IPS-11a (cell line): ENCODE measurements at regions not wholly inside any gene's neighbourhood (a gene's known extent, or its start where the extent isn't known, plus 50 kb on each side); places are given as distances from the start of the nearest gene placed in this dataset.

ENCODE experiments used
- H3K4me3 ChIP-seq: one replicate; pipeline ENCODE4 v1.5.1; 2013; ENCODE audit warnings: low read depth, low read length, control low read depth

DNA sequence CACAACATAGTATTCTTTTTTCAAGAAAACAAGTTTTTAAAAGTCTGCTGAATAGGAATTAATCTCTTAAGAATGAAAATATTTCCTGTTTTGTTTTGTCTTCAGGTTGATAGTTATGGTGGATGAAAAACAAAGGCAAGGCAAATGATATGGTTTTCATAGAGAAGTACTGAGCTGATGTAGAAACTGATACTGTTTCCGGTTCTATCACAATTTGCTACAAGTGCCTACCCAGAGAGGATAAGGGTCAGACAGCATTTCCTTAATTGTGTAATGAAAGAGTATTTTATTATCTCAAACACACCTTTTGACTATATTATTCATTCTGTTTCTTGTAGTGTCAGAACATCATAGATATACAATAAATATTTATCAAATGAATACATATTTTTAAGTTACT is 836.3 kb downstream of the SQOR start:
- no peak overlapping the region for H3K4me3 ChIP-seq

DNA sequence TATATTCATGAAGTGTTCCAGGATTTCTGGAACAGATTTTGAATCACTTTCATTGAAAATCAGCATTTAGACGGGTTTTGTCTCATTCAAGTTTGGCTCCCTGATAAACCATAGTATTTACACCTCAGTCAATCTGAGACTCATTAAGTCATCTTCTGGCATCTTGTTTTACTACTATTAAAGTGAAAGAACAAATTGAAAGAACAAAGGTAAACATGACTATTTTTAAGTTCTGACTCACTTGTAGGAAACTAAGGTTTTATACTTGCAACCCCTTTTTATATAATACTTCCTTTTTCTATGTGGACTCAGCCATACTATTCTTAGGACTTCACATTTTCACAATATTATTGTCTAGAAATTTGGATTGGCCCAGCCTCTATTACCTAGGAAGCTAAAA is 854.4 kb downstream of the SQOR start:
- no peak overlapping the region for H3K4me3 ChIP-seq

DNA sequence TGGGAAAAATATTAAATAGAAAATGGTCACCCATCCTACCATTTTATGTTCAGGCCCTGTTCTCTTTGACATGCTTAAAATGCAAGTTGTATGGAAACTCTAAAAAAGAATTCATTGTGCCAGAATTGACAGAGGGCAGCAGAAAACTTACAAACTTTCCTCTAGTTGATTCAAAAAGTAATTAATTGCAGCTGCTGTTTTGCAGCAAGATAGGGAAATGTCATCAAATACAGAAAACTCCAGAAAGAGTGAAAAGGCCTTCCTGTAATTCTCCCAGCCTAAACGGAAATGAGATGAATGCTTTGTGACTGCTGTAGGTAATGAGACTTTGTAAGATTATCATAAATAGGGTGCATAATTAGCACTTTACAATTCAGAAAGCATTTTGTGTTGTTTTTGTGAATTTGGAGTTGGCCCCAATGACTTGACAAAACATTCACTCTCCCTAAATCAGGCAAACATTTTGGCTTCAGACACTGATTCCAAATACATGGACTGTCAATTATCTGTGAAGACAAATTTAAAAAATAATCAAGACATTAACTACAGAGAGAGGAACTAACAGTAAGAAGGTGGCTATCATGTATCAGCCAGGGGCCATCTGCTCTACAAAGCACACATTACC is 861.8 kb downstream of the SQOR start:
- no peak overlapping the region for H3K4me3 ChIP-seq

DNA sequence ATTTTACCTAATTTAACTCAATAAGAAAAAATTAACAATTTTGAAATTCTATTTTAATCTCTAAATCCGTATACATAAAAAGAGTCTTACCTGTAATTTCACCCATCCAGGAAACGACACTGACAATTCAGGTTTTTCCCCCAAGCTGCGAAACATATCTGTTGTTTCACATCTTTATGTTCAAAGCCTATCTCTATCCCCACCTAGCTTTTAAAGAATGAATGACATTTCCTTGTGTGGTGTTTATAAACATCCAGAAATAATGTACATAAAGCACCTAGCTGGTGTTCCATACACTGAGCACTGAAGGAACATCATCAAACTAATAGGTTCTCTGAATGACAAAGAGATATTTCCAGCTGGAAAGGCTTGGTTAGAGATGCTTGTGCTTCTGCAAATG is 867.8 kb downstream of the SQOR start:
- no peak overlapping the region for H3K4me3 ChIP-seq

DNA sequence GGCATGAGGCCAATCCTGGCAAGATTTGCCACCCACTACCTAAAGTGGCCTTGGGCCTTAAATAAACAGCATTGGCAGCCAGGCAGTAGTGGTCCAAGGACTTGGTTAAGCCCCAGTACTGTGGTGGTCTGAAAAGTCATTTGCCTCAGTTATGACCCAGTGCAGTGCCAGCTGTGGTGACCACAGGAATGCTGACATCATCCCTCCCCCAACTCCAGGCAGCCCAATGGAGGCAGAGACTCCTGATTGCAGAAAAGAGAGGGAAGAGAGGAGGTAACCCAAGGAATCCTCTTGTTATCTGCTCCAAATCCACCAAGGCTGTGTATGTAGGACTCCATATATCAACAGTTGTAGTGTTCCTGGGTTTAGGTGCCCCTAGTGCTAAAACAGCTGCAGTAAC is 883.6 kb downstream of the SQOR start:
- H3K4me3 ChIP-seq: no peak overlapping the region

DNA sequence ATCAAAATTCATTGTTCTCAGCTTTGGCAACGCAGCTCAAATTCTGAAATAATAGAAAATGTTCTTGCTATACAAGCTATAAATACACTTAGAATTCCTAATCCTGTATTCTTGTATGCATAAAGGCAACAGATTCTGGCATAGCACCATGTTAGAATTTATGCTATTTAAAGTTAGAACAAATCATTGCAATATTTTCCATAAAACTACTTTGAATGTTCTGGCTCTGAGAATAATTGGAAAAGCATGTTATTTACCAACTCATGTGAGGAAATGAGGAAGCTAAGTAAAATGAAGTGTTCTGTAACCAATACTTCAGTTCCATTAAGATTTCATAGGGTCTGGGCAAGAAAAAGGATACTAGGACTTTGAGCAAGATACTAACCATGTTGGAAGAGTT is 888.9 kb downstream of the SQOR start:
- H3K4me3 ChIP-seq: no peak overlapping the region

DNA sequence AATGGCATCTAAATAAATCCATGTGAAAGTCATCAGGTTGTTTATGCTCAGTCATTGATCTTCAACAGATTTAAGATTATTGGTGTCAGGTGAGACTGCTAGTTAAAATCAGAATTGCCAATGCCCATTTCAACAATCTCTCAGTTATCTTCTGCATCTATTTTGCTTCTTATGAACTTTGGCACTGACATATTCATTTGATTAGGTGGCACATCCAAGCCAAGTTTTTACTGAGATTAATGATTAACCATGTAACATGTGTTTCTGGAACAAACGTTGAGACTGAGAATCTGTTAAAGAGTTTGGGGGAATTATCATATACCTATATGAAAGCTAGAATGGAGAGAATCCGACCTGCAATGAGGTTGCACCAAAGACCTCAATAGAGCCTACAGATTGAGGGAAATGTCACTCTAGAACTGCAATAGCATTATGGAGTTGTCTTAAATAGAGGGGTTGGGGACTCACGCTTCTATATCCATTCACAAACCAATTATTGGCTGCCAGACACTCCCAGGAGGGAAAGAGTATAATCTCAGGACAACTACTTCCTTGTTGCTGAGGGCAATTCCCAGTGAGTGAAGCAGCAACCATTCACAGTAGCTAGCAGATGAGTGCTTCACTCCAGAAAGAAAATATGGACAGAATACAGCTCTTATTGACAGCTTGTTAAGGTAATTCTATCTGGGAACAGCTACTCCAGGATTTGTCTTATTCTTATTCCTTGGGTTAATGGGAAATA is 891.3 kb downstream of the SQOR start:
- H3K4me3 ChIP-seq: no peak overlapping the region

DNA sequence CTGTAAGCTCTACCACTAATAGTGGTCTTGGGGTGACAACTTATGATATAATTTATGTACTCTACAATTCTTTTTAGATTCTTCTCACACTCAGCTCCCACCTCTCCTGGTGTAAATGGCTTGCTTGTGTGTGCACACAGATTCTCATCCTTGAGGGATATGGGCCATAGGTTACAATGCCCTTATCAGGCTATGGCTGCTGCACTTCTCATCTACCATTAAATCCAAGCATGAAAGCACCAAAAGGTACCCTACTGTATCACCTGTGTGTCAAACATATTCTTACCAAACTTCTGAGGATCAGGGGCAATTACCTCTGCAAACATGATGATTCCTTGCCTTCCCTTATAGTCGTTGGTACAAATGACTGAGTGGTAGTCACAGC is 891.9 kb downstream of the SQOR start:
- H3K4me3 ChIP-seq: no peak overlapping the region

DNA sequence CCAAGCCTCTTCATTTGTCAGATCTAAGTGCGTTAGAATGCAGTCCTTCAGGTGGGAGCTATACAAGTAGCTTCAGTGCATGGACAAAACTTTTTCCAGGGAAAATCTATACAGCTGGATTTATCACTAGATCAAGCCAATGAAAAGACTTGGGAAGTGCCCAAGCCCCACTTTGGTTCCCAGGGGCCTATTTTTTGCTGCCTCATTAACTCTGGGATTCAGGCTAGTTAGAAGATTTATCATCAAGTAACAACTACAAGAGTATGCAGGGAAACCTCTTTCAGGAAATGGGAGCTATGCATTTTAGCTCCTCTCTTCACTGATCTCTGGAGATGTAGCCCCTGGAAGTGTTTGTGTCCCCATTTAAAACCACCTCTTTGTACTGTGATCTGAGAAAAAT is 908.8 kb downstream of the SQOR start:
- H3K4me3 ChIP-seq: no peak overlapping the region

DNA sequence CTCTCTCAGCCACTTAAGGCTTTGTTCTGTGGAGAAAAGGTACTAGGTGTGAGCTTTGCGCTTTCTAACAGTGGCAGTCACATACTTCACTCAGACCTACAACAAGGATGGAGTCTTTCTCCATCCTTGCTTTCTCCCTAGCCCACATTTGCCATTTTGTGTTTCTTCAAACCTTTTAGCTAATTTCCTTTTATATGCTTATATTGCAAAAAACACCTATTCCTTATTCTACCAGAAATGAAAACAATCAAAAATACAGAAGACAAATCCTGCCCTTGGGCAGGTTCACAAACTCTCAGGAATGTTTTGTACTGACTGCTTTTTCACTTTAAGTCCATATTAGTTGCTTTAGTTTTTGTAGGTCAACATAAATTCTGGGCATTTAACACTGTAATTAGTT is 914.2 kb downstream of the SQOR start:
- H3K4me3 ChIP-seq: no peak overlapping the region

DNA sequence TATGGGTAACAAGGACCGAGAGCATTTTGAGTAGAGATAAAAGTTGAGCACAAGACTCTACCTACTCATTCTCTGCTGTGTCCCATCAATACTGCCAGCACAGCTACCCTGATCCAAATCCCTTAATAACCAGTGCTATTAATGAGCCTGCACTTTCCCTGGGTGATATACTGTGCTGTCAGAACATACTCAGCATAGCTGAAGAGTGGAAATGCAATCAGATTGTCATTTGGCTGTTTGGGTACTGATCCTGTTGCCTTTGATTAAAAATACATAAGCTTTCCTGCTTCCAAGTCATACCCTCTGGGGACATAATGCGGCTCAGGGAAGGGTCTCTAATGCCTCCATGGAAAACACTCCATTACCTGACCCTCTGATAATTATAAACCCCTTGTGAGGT is 917.5 kb downstream of the SQOR start:
- no peak overlapping the region for H3K4me3 ChIP-seq

DNA sequence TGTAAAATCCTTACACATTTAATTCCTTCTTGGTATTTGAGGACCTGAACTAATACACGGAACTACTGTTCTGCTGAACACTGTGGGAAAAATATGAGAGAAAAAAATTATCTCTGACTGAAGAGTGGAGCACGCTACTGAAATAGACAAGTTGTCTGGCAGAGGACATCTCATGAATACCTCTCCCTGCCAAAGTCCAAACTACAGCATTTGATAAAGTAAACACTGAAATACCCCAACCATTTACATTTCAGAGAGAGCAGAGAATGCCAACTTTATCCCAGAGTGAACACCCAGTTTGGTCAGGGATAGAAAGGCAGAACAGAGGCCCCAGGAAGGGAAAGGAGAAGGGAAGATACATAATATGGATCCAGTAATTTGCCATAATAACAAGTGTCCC is 920.7 kb downstream of the SQOR start:
- no peak overlapping the region for H3K4me3 ChIP-seq

DNA sequence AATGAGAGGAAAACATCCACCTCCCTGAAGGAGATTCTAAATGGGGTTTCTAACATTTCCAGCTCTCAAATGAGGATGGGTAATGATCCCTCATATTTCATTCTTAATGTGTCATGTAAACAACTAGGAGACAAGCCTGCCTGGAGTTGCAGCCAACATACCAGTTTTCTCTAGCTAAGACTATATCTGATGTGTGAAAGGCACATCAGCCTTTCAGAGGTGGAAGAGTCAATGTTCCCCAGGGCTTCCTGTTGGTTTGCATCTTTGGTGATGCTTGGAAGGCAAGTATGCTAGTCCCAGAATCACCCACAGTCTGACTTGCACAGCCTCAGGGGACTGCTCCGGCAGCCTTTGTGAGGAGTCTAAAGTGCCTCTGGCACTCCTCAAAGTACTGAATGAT is 921.2 kb downstream of the SQOR start:
- no peak overlapping the region for H3K4me3 ChIP-seq

DNA sequence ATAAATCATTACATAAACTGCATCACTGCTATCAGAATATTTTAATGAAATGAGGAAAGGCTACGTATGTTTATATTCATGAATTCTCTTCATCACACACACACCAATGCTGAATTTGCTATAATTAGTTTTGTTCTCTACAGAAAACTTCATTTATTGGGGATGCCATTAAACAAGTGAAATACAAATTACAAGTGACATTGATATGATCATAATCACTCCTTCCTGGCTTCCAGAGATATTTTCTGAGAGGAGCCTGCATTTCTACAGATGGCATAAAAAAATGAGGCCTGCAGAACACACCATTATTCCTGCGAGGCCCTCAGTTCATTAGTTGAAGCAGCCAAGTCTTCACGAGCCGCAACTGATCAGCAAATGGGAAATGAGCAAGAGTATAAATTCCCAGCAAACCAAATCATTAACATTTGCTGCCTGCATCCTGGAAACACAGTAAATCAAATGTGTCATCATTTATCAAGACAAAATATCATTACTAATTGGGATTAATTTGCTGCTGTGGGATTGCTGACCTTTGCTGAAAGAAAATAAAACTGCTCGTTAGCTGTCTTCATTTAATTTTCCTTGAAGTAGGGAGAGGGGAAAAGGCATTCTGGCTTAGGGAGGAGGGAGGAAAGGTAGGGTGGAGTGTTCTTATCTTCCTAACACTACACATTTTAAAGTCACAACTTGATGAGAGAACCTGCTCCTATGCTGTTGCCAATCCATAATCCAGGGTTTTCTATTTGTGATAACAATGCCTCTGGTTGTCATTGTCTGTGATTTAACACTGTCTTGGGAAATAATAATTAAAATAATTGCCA is 921.9 kb downstream of the SQOR start:
- H3K4me3 ChIP-seq: no peak overlapping the region

DNA sequence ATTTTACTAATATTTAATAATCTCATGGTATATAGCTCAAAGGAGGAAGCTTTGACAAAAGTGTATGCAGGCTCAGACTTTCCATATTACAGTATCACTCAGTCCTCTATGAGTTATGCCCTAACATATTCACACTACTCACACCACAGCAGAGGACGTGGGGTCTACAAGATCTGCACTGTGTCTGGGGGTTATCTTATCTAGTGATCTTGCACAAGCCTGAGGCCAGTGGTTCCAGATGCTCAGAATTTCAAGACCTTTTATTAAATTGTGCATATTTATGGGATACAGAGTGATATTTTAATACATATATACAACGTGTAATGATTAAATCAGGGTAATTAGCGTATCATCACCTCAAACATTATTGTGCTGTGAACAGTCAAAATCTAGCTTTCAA is 933.1 kb downstream of the SQOR start:
- H3K4me3 ChIP-seq: no peak overlapping the region

DNA sequence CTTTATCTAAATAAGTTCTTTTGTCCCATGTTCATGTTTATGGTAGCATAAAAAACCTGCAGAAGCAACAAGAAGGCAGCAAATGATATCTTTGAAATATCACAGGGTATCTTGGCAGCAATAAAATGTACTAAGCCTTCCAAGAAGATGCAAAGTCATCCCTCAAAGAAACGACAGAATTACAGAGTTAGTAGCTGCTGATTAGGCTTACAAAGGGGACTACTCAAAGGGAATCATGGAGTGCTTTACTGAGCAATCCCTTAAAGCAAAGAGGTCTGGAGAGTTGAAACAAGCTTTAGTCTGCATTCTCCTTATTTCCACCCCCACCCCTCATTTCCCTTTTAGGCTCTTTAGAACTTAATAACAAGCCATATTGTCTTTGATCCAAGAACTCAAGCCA is 935.0 kb downstream of the SQOR start:
- H3K4me3 ChIP-seq: no peak overlapping the region

DNA sequence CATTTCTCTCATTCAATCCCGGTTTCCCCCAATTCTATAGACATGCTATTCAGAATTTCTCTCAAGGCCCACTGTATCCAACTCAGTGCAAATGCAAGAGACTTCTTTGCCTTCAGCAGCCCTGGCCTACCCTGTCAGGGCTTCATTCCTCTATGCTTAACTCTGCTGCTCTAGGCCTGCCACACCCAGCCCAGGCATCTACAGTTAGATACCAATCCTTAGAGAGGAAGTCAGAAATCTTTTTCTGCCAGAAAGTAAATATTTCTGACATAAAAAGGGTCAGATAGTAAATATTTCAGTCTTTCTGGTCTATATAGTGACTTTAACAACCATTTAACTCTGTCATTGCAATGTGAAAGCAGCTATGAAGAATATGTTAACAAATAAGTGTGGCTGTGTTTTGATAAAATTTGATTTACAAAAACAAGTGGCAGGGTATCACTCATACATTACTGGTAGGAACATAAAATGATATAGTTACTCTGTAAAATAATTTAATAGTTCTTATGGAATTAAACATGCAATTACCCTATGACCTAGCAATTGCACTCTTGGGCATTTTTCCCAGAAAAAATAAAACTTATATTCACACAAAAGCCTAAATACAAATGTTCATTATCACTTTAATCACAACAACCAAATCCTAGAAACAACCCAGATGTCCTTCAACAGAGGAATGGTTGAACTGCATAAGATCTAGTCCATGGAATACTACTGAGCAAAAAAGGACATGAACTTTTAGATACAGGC is 942.0 kb downstream of the SQOR start:
- H3K4me3 ChIP-seq: no peak overlapping the region

DNA sequence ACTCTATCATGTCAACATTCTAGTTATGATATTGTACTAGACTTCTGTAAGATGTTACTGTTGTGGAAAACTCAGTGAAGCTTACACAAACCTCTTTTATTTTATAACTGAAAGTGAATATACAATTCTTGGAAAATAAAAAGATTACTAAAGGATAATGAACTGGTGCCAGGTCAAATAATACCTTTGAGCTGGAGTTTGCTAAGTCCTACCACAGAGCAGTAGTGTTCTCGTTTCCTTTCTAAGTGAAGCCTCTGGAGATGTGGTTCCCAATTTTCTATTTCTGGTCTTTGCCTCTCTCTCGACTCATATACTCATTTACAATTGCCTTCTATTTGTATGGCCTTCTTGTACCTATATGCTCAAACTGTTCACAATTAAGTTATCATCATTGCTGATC is 942.9 kb downstream of the SQOR start:
- H3K4me3 ChIP-seq: no peak overlapping the region

DNA sequence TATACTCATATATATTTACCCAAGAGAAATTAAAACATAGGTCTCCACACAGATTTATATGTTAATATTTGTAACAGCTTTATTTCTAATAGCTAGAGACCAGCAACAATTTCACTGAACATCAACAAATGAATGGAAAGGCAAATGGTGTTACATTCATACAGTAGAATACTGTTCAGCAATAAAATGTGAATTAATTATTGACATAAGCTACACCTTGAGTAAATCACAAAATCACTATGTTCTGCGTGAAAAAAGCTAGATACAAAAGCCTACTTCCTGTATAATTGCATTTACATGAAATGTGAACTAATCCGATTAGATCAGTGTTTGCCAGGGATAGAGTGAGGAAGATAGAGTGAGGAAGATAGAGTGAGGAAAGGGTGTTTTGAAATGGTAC is 945.7 kb downstream of the SQOR start:
- no peak overlapping the region for H3K4me3 ChIP-seq

DNA sequence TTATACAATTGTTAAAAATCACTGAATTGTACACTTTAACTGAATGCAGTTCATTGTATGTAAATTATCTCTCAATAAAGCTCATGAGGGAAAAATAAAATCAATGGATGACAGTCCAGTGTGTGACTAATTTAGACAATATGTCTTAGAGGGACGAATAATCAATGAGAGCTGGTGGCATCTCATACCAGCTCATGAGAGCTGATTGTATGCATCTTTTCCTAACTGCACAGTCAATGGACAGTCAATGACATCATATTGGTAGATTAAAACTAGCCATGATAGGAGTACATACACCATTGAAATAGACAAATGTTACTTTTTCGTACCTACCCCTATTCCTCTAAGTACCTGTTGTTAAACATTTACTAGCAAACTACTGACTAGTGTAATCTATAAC is 946.1 kb downstream of the SQOR start:
- H3K4me3 ChIP-seq: no peak overlapping the region

DNA sequence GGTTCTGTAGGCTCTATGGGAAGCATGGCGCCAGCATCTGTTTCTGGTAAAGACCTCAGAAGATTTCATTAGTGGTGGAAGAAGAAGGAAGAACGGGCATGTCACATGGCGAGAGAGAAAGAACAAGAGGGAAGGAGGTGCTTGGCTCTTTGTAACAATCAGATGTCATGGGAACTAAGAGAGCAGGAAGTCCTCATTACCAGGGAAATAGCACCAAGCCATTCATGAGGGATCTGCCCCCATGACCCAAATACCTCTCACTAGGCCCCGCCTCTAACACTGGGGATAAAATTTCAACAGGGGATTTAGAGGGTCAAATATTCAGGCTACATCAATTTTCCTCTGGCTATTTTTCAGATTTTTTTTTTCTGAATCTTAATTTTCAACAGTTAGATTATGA is 954.3 kb downstream of the SQOR start:
- no peak overlapping the region for H3K4me3 ChIP-seq

DNA sequence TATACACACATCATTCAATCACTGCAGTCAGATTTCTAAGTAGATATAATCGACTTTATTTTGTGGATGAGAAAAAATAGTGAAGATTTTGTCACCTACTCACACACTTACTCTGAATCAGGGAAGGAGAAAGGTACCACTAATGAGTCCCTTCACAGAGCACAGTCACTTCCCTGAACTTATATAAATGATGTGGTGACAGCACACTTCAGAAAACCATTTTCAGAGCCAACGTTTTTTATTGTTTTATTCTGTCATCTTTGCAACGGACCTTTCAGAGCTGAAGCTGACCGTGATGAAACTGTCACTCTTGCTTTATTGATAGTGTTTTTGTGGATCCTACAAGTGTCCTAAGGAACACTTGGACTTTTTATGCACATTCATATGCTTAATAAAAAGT is 956.6 kb downstream of the SQOR start:
- H3K4me3 ChIP-seq: no peak overlapping the region
